GM19025 (cell line): ENCODE measurements at regions not wholly inside any gene's neighbourhood (a gene's known extent, or its start where the extent isn't known, plus 50 kb on each side); places are given as distances from the start of the nearest gene placed in this dataset.
"Not testable (repeated sequence)": the region's sequence is repeated elsewhere in the genome, so short reads cannot be mapped to it uniquely, and the experiment has no call there.

Experiments used
- ATAC-seq: cut with Tn5 transposase; IDR thresholded peaks from one replicate; pipeline ENCODE4 v1.9.1; 2021; ENCODE audit warnings: mild to moderate bottlenecking, low read depth, moderate library complexity; ENCODE audit not compliant: unreplicated experiment

DNA sequence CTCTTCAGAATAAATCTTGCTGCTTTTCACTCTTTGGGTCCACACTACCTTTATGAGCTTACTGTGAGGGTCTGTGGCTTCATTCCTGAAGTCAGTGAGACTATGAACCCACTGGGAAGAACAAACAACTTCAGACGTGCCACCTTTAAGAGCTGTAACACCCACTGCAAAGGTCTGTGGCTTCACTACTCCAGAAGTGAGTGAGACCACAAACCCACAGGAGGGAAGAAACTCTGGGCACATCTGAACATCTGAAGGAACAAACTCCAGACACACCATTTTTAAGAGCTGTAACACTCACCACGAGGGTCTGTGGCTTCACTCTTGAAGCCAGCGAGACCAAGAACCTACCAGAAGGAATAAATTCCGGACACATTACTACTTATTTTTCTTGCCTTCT lies 964.1 kb upstream of the NXPH2 start:
- ATAC-seq: no peak

DNA sequence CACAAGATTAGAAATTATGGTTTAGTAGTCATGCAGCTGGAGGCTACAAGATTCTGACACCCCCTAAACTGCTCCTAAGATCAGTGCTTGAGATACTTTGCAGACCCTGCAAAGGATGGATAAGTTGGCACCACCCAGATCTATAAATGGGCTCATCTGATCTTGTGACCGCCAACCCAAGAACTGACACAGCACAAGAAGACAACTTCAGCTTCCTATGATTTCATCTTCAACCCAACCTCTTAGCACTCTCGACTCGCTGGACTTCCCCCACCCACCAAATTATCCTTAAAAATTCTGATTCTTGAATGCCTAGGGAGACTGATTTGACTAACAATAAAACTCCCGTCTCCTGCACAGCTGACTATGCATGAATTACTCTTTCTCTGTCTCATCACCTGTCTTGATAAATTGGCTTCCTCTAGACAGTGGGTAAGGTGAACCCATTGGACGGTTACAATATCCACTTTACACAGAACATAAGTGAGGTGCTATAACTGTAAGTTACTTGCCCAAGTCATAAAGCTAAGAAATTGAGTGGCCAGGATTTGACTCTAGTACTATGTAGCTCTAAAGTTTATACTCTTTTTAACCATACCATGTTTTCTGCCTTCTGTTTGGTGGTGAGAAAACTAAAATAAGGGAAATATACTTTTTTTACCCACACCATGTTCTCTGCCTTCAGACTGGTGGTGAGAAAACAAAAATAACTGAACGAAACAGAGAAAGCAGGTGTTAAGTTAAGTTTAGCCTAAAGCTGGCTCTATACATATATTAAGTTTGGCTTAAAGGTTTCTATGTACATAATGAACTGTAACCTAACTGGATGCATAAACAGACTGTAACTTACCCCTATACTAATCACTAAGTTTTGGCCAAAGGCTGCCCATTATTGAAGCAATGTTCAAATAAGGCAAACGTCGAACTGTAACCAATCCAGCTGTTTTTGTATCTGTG lies 962.3 kb upstream of the NXPH2 start:
- no peak for ATAC-seq

DNA sequence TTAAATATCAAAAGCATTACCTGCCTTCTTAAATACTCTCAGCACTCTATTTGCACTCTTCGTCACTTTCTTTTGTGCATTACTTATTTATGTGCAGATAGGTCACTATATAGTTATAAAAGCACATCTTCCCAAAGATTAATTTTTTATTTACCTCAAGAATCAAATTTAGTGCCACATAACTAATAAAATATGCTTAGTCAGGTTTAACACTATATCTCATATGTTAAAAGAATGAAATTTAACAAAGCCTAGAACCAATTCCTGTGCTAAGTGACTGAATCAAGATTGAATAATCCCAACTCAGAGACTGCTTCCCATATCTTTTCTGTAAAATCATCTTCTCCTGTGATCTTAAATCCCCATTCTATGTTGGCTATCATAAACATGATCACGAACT lies 957.5 kb upstream of the NXPH2 start:
- ATAC-seq: no peak

DNA sequence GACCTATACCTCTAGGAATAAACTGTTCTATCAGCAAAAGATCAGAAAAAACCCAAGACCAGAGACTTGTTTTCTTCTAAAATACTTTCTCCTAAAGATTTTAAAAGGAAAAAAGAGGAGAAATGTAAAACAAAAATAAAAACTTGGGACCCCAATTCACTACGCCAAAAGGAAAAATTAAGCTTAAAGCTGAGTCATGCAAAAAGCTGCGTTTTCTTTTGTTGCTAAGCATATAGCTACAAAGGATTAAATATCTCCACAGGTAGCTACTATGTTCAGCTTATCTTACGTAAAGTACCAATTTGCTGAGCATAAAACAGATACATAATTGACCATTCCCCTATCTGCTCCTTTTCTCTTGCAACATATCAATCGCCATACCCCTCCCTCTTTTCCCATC lies 950.0 kb upstream of the NXPH2 start:
- no peak for ATAC-seq

DNA sequence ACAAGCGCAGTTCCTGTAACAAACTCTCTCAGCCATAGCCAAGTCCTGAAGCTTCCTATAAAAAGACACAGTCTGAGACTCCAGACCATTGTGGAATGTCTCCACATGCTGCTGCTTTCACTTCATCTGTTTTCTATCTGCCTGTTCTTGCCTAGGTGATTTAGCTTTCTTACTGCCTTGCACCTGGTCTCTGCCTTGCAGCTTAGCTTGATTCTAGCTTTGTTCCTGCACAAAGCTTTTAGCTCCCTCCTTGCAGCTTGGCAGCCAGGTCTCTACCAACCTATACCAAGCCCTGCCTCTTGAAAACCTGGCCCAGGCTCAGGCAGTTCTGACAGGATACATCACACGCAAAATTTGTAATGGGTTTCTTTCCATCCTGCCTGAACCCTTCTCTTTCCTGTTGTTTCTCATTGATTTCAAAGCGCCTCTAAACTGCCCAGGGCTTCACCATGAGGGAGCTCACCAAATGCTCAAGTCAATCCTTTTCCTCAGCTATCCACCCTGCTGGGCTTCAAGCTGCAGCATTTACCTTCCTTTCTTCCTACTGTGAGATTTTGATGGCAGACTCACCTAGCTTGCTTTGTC lies 941.3 kb upstream of the NXPH2 start:
- ATAC-seq: no peak

DNA sequence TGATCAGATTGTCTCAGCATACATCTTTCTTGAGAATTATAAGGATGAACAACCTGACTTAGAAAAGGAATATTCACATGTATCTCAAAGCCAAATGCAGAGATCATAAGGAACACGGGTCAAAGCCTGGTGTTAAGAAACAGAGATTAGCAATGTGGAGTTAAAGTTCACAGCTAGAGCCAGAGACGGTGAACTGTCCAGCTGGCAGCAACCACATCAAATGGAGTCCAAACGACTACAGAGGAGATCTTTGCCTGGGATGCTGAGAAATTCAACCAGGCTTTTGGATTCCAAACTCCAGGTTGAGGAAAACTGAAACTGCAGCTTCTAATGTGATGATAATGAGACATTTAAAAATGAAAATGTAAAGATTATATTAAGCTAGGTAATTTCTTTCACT lies 939.9 kb upstream of the NXPH2 start:
- ATAC-seq: no peak

DNA sequence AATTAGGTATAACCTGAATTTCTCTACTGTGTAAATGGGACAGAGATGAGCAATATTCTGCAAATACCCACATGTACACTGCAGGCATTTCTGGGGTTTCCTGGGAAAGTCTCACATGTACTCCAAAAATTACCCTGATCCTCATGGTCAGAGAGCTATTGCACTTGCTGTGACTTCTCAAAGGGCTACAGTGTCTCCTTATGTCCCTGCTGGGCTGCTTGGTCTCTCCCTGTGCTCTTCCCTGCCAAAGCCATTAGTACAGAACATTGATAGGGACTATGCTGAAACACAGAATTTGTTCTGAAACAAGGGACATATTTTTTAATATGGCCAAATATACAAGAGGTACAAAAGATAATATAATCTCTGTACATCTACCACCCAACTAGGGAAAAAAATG lies 924.4 kb upstream of the NXPH2 start:
- no peak for ATAC-seq

DNA sequence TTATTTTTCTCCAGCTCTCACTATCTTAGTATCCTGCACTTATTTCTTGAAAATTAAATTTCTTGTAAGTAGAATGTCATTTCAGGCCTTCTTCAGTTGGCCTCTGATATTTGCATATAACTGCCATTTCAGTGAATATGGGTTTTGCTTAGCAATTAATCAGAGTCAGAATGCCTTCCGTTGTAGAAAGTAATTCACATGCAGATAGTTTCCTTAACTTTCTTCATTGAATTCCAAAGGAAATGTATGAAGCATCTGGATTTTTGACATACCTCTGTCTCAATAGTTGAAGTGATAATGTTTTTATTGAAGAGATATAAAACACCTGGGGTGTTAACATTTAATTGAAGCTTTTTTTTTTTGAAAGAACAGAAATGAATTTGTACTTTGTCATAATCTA lies 914.1 kb upstream of the NXPH2 start:
- ATAC-seq: no peak

DNA sequence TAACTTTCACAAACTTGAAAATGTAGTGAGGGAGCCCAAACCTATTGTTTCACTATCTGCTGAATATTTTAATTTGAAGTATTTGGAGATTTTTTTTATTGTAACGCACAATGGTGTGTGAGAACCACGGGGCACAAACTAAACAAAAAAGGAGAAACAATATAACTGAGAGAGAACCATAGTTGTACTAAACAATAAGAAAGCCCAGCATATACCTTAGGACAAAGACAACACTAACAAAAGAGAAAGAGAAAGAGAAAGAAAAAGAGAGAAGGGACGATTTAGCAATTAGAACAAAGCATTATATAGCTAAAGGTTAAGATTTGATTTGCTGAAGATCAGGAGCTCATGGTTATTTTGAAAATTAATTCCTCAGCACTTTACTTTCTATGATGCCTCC lies 906.0 kb upstream of the NXPH2 start:
- ATAC-seq: no peak

DNA sequence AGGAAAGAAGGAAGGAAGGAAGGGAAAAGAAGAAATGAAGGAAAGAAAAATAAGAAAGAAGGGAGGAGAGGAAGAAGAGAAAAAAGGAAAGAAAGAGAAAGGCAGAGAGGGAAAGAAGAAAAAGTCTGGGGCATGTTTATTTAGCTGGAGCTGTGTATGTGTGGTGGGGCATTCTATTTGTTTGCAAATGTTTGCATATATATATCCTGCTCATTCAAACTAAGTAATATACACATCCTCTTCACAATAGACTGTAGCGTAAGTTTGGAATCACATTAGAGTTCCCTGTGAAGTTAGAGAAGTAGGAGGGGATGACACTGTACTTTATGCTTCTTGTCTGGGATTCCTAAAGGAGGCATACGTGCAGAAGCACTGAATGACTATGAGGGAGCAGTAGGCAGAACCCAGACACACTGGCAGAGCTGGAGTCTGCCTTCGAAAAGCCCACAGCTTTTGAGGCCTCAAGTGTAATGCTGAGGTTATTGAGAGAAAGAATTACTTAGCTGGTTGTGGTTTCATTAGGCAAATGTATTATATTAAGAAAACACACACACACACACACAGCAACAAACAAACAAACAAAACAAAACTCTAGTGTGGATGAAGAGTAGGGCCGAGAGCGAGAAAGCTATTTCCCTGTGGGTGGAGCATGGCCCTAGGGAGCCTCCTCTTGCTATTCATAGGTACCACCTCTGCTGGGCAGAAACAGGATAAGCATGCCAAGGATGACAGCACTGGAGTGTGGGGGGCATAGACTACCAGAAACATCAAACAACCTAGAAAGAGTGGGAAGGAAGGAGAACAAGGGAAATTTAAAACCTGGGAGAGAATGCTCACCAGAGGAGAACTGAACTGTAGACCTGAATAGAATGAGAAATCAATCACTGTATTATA lies 905.1 kb upstream of the NXPH2 start:
- no peak for ATAC-seq

DNA sequence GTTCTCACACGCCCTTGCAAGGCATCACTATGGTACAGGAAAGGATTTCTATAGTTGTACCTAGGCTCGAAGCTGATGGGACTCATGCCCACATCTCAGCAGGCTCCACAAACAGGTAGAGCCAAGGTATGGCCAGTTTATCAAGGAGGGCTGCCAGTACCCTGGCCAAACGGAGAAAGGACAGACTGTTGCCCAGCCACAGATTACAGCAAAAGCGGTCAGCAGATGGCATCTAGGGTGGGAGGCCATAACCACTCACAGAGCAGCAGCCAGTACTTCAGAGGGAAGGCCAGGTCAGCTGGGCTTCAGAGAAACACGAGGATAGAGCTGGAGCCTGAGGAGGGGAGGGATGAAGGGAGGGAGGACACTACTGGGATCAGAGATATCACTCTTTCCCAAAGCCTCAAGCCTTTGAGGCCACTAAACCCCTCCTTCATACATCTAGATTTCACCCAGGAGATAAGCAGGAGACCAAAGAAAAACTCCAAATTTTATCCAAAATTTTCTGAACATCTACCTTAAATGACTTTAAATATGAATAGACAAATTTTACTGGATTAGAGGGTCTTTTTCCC lies 904.2 kb upstream of the NXPH2 start:
- ATAC-seq: no peak

DNA sequence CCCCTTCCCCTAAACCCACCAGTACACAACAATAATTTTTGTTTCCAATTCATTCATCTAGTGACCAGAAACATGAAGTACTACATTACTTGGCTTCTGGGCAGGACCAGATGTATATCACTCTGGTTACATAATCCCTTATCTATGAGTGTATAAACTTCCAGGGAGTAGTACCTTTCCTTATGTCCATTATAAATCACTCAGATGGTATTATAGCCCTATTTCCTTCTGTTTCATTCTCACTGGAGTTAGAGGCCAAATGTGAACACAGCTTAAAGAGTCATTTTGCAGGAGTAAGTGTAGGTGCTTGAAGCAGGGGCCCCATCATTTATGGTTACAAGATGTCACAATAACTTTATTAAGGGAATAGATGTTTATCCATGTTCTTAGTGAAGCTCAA lies 894.4 kb upstream of the NXPH2 start:
- no peak for ATAC-seq

DNA sequence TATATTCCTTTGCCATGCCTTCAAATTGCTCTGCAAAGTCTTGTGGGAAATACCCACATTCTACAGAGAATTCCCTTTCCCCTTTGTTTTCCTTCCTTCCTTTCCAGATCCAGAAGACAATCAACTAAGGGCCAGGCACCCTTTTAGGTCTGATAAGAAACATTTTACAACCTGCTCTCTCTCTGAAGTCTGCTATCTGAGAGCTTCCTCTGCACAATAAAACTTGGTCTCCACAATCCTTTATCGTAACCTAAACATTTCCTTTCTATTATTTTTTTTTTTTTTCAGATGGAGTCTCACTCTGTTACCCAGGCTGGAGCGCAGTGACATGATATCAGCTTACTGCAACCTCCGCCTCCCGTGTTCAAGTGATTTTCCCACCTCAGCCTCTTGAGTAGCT lies 893.3 kb upstream of the NXPH2 start:
- not testable (repeated sequence) for ATAC-seq

DNA sequence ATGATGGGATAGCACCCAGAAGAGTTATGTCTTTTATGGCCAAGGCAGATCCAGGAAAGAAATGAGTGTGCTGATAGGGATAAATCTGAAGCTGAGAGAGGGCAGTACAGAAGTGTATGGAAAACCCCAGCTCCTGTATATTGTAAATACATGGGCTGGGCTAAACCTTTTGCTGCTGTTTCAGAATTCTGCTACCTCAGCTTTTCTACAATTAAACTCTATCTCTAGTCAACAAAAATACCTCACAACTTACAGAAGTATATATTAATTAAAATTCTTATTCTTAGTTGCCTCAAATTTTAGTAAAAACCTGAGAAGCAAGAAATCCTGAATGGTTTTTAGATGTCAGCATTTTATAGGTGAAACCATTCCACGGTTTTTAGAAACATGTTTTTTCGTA lies 889.5 kb upstream of the NXPH2 start:
- no peak for ATAC-seq

DNA sequence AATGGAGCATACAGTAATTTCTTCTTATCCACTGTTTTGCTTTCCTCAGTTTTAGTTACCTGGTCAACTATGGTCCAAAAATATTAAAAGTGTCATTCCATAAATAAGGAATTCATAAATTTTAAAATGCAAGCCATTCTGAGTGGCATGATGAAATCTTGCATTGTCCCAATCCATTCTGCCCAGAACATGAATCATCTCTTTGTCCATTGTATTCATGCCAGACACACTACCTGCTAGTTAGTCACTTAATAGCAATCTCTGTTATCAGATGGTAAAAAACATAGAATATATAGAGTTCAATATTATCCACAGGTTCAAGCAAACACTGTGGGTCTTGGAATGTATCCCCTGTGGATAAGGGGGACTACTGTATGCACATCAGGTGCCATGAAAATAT lies 872.2 kb upstream of the NXPH2 start:
- no peak for ATAC-seq

DNA sequence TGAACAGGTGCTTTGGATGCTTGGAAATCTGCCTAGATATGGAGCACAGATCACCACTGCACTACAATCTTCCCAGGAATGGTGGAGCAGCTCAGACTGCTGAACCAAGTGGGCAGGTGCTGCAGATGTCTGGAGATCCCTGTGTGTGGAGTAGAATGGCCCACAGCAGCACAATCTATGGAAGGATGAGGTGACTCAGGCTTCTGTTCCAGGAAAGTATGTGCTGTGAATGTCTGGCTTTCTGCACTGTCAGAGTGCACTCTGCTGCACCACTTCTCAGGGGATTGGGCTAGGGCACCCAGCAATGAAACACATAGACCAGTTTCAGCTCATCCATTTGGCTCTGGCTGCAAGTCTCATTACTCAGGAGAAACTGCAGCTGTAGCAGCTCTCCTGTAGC lies 865.4 kb upstream of the NXPH2 start:
- ATAC-seq: no peak

DNA sequence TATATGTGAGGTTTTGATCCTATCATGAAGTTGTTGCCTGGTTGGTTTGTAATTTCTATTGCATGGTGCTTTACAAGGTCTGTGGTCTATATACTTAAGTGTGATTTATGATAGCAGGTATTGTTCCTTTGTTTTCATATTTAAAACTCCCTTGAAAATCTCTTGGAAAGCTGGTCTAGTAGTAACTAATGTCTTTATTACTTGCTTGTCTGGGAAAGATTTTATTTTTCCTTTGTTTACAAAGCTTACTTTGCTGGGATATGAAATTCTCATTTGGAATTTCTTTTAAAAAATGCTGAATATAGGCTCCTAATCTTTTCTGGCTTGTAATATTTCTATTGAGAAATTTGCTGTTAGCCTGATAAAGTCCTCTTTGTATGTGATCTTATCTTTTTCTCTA lies 862.9 kb upstream of the NXPH2 start:
- ATAC-seq: no peak

DNA sequence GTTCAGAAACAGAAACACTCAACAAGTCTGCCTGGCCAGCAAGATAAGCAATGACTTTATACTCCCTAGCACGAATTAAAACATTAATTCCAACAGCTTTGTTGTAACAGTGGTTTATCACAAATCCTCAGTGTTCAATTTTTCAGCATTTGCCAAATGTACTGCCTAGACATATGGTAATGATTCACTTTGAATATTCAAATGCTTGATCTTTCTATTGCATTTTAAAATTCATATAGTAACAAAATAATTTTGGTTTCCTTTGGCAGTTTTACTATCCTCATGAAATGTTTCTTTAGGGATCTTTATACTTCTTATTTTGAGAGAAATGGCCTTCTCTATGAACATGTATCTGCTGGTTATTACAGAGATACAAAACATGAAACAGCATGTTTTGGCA lies 851.8 kb upstream of the NXPH2 start:
- no peak for ATAC-seq

DNA sequence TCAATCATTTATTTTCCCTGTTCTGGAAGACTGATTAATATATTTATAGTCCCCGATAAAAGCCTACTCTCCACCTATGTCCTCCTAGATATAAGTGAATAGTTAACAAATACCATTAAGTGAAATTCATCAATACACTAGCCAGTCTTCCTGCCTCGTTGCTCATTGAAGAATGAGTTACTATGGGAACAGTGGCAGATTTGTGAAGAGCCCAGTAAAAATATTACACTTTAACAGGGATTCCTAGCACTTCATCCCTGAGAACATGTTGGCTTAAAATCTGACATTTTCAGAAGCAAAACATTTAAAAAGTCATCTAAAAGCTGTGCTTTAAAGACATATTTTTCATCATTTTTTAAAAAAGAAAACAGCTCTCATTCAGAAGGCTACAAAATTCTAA lies 848.7 kb upstream of the NXPH2 start:
- no peak for ATAC-seq

DNA sequence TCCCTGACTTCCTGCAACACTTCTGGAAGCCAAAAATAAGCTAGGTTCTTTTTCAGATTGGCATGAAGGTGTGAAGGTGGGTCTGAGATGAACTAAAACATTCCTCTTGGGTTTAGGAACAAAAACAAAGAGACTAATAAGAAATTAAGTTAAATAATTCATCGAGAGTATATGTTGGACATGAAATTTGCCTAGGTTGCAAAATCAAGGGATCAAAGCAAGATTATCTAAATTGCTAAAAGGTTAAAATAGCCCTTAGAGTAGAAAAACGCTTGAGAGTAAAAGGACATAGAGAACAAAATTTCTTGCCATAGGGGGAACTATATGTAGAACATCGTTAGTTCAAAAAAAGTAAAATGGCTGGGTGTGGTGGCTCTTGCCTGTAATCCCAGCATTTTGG lies 845.9 kb upstream of the NXPH2 start:
- ATAC-seq: no peak

DNA sequence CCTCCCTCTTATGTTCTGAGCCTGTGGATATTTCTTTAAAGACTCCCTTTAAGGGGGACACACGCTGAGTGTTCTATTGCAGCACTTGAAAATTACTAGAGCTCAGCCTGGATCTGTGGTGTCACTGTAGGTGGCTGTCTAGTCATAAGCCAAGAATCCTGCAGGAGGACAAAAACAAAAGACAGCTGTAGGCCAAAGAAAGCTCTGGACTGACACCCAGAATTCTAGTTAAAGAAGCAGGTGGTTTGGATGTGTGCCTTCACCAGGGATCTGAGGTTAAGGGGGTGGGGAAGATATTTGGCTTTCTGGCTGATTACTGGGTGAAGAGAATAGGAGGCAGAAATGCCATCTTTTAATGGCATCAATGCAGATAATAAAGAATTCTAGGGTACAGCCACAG lies 842.5 kb upstream of the NXPH2 start:
- no peak for ATAC-seq
